Heart right ventricle (tissue), 16 donors: ENCODE measurements at regions not wholly inside any gene's neighbourhood (a gene's known extent, or its start where the extent isn't known, plus 50 kb on each side); places are given as distances from the start of the nearest gene placed in this dataset.

Source experiments
- ATAC-seq, 8 donors: fragments of 200-7000 bp; cut with Tn5 transposase; one replicate each; pipeline ENCODE4 v1.9.1; 2020; ENCODE audit warnings: mild to moderate bottlenecking in 8 of 8, moderate library complexity in 8 of 8, moderate number of reproducible peaks in 1 of 8
- DNase-seq, 2 donors: peaks; one replicate each; pipeline ENCODE4 v3.0.0-alpha.2; 2020
- H3K27ac ChIP-seq, 10 donors: fragments of 200-600 bp; sonication (generic) in 2 of 10; one replicate each; pipeline versions ENCODE4 v1.5.0 to v1.8.0; 2020 to 2022; ENCODE audit warnings: mild to moderate bottlenecking in 3 of 10
- H3K27me3 ChIP-seq, 7 donors: fragments of 200-600 bp; one replicate each; pipeline ENCODE4 v1.8.0; 2021 to 2022; ENCODE audit warnings: mild to moderate bottlenecking in 2 of 7
- H3K36me3 ChIP-seq, 9 donors: fragments of 200-600 bp; sonication (generic) in 1 of 9; one replicate each; pipeline versions ENCODE4 v1.5.0 to v1.8.0; 2020 to 2022; ENCODE audit warnings: mild to moderate bottlenecking in 2 of 9
- H3K4me1 ChIP-seq, 9 donors: fragments of 200-600 bp; sonication (generic) in 1 of 9; one replicate each; pipeline versions ENCODE4 v1.5.0 to v1.8.0; 2020 to 2022; ENCODE audit warnings: mild to moderate bottlenecking in 4 of 9
- H3K4me3 ChIP-seq, 10 donors: fragments of 200-600 bp; sonication (generic) in 2 of 10; one replicate each; pipeline versions ENCODE4 v1.5.0 to v1.8.0; 2020 to 2022; ENCODE audit warnings: mild to moderate bottlenecking in 7 of 10, moderate library complexity in 2 of 10
- H3K9me3 ChIP-seq, 11 donors: fragments of 200-600 bp in 10 of 11; sonication (generic) in 2 of 11; one replicate each; pipeline versions ENCODE4 v1.5.0 to v1.8.0; 2013 to 2022; ENCODE audit warnings: mild to moderate bottlenecking in 2 of 11, control low read depth in 1 of 11, moderate library complexity in 1 of 11
- CTCF ChIP-seq, 9 donors: fragments of 200-600 bp; sonication (generic) in 2 of 9; IDR thresholded peaks; one replicate each; pipeline versions ENCODE4 v1.5.0 to v1.8.0; 2021 to 2022; ENCODE audit warnings: antibody characterized with exemption in 9 of 9, mild to moderate bottlenecking in 5 of 9, moderate library complexity in 1 of 9
- WGBS, 2 donors: extraction: QIAGEN DNeasy Blood & Tissue Kit; methylation state at CpG; one replicate each; pipeline ENCODE4 v1.1.7; 2013; ENCODE audit warnings: inconsistent platforms in 1 of 2; 5-methylcytosine and 5-hydroxymethylcytosine counted together
- intact Hi-C, 10 donors: fragments of 100-400 bp; cut with DNase I; formaldehyde crosslinking; loops; one replicate each; pipeline versions ENCODE4 v1.11.1 to v1.14.2; 2022
- donor health status: Arrhythmogenic right ventricular cardiomyopathy.
- donor health status: ischemic (EF 13 %, LVEDD 7.1; RV severe dilation, severe dysfunction).
- donor health status: healthy with polysubstance abuse.
- donor health status: DM: no; HTN: yes; CAD: no.
- donor health status: DM: no; HTN: no; CAD: no.
- donor health status: ischemic (EF 25% LVEDD 6.9; RV normal size, moderate dysfunction).
- donor health status: ischemic (EF 25% LVEDD 5.7; RV mildly dilated, moderate dysfunction).
- donor health status: healthy.
- donor health status: DM: yes; HTN: yes; CAD: no.
- donor health status: Ischemic cardiomyopathy.
- donor health status: ischemic (EF 35%, LVEDD 5.7; RV mildly dilated, moderate dysfunction).
- donor health status: nonischemic (EF 11% LVEDD 7.7; RV severe dilation, severe dysfunction).
- donor health status: DM: yes; HTN: yes; CAD: no.
- donor health status: PGD.
- donor health status: ischemic (EF 29% LVEDD 5.4; RV normal size, mild dysfunction).
- donor health status: nonischemic (EF 23%, LVEDD 6.1; RV moderate dilation, normal function).

GRCh38 chr1:164058198-164058597 lies 500.8 kb upstream of the PBX1 start:
- Histone ChIP-seq H3K9me3 (no peaks in the 10 kb centered on the region), H3K4me3 (no peak overlapping the region), H3K27me3 (no peaks in the 10 kb centered on the region), H3K36me3 (no peaks in the 10 kb centered on the region), H3K27ac (no peak overlapping the region), H3K4me1 (no peaks in the 10 kb centered on the region)
- no peak for TF ChIP-seq CTCF (IDR thresholded peaks at IDR 0.05)
- DNase-seq (no peak), ATAC-seq (no peak)
- intact Hi-C loops = no loop called here
- WGBS, 2 donors = 63 to 65% methylated on average over 4 of the region's 4 CpGs

- intact Hi-C loops = loop anchor here in 1 of 10 donors (10.0 kb wide), 1 partner anchor 87 kb away; no protein-coding TSS in a partner anchor
- Histone ChIP-seq H3K9me3 (no peaks in the 10 kb centered on the region), H3K4me3 (no peak overlapping the region), H3K27me3 (no peaks in the 10 kb centered on the region), H3K36me3 (no peaks in the 10 kb centered on the region), H3K27ac (no peak overlapping the region), H3K4me1 (peaks cover 0 to 4% (median 0%) of the 10 kb centered on the region in 9 donors)
- TF ChIP-seq CTCF (IDR thresholded peaks at IDR 0.05) = no peak
- ATAC-seq (no peak), DNase-seq (no peak)
- WGBS, 2 donors = 81% methylated on average over 2 of the region's 3 CpGs
Observed at GRCh38 chr1:164061528-164061927, 497.5 kb upstream of the PBX1 start.

- ATAC-seq = no peak
- TF ChIP-seq CTCF (IDR thresholded peaks at IDR 0.05) = no peak
- Histone ChIP-seq H3K4me3 (no peak overlapping the region), H3K27me3 (no peaks in the 10 kb centered on the region), H3K9me3 (peaks cover 0 to 21% (median 0%) of the 10 kb centered on the region in 11 donors), H3K4me1 (peaks cover 0 to 4% (median 0%) of the 10 kb centered on the region in 9 donors), H3K27ac (no peak overlapping the region), H3K36me3 (no peaks in the 10 kb centered on the region)
- intact Hi-C loops = loop anchor here in 1 of 10 donors (10.0 kb wide), 1 partner anchor 90 kb away; no protein-coding TSS in a partner anchor
- no peak for DNase-seq
- 58 to 59% methylated on average over 2 of the region's 2 CpGs for WGBS, 2 donors
Observed at GRCh38 chr1:164064501-164064900, 494.5 kb upstream of the PBX1 start.

GRCh38 chr1:164071288-164071687 lies 487.7 kb upstream of the PBX1 start:
- Histone ChIP-seq H3K27me3 (no peaks in the 10 kb centered on the region), H3K9me3 (peaks cover 0 to 69% (median 18%) of the 10 kb centered on the region in 11 donors), H3K36me3 (no peaks in the 10 kb centered on the region), H3K4me1 (no peaks in the 10 kb centered on the region), H3K4me3 (no peak overlapping the region), H3K27ac (no peak overlapping the region)
- WGBS, 2 donors = 90 to 92% methylated on average over 2 of the region's 2 CpGs
- ATAC-seq = no peak
- no peak for DNase-seq
- no peak for TF ChIP-seq CTCF (IDR thresholded peaks at IDR 0.05)
- intact Hi-C loops = no loop called here
